Germinal center (tissue), 1 donor: ENCODE measurements at regions not wholly inside any gene's neighbourhood (a gene's known extent, or its start where the extent isn't known, plus 50 kb on each side); places are given as distances from the start of the nearest gene placed in this dataset.
"Not testable (repeated sequence)": the region's sequence is repeated elsewhere in the genome, so short reads cannot be mapped to it uniquely, and the experiment has no call there.

Source experiments
- DNase-seq: peaks from one replicate; pipeline ENCODE4 v3.0.0; 2012; ENCODE audit warnings: mixed read lengths, low spot score

DNA sequence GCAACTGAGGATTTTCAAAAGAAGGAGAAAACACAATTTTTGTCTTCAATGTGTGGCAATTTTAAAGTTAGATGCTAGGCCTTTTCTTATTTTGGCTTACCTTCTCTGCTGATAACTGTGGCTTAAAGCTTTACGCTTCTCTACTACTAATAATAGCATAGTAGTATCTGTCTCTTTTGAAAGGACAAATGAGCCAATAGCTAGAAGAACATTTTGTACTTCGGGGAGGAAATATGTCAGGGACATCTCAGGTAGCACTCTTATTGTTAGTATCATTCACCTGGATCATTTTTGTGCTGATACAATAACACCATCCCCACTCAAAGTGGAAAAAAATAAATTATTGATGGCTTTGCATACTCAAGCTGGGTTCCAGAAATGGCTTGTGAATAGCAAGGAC, 586.1 kb upstream of the TBL1XR1 start:
- DNase-seq = no peak

DNA sequence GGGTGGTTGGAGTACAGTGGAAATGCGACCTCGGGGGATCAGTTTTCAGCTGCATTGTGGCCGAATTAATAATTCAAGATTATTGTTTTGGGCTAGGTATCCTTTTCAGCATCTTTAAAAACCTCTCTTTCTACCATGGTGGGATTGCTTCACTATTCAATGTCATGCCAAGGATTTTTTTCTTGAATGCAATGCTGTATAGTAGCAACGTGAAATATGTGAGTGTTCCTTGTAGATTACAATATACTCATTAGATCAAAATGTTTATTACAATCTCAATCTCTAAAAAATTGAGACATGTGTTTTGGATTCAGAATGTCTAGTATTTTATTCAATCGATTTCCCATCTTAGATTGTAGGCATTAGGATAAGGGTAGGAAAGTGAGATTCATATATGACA, 586.5 kb upstream of the TBL1XR1 start:
- no peak for DNase-seq

DNA sequence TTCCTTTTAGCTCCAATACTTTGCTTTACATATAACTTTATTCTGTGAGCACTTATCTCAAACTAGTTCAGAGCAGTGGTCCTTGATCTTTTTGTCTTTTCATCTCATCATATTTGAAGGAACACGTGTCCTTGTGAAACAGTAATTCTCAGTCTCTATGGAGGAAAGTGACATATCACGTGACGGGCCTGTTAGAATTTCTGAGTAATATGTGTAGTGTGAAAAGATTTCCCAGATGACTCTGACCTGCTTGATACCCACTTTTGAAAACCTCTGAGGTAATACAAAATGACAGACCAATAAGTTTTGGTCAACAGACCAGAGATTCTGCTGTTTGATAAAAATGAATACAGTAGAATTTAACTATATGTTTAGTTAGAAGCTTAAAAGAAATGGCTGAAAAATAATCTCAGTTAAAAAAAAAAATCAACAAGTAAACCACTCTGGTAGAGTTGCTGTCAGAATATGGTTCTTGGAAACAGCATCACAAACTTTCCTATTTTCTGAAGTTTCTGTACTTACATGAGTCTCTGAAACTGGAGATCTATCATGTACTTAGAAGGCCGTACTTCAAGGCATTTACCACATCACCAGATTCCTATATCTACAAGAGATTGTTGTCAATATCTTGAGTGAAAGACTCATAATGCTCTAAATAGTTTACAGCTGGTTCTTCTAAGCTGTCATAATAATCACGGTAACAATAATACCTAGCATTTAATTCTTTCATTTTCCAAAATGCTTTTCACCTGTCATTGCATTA, 590.2 kb upstream of the TBL1XR1 start:
- no peak for DNase-seq

DNA sequence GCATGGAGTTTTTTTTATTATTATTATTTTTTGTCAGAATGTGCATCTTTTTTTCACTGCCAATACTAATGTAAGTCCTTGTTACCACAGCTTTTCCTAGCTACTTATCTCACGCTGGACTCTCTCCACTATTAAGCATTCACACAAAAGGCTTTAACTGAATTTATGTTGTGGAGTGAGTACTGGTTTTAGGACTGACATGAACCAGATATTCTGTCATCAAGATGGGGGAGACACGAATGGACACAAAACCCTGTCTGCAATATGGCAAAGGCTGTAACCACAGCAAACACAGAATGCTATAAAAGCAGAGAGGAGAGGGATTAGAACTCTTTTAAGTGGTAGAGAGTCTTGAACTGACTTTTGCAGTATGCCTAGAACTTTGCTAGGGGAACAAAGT, 592.2 kb upstream of the TBL1XR1 start:
- no peak for DNase-seq

DNA sequence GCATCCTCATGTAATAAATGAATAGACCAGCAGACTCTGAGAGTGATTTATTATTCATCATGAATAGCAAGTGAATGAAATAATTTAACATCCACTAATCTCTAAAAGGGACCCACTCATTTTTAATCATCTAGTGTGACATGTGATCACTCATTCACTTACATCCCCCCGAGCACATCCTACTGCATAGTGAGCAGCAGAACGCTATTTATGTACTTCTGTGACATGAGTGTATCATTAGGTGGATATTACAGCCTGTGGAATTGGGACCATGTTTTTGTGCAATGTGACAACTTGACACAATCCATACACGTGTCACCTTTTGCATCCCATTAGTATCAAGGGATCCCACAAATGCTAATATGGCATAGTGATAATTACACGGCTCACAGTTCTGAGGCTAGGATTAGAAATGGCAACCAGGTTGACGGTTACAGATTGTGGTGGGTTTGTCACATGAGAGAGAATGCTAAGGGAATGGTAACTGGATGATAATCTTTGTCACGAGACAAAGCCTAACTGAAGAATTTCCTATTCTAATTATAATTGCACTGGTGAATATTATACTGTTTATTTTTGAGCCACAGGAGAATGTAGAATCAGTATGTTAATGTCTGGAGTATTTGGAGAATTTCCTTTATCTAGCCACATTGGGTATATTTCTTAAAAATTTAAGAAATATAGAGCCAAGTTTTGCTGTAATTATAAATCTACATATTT, 595.2 kb upstream of the TBL1XR1 start:
- DNase-seq = no peak

DNA sequence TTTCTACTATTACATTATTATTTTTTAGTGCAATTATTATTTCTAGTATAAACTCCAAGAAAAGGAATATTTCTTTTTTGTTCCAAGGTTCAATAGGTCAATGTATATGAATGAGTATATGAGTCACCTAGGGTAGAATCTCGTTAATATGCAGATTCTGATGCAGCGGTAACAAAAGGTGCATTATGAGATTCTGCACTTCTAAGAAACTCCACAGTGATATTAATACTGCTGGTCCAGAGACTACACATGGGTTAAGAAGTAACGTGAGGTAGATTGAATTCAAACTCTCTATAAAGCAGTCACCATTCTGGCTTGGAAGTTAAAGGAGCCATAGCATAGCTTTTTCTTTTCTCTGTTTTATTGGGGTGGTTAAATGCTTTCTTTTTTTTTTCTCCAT, 596.2 kb upstream of the TBL1XR1 start:
- DNase-seq = no peak

DNA sequence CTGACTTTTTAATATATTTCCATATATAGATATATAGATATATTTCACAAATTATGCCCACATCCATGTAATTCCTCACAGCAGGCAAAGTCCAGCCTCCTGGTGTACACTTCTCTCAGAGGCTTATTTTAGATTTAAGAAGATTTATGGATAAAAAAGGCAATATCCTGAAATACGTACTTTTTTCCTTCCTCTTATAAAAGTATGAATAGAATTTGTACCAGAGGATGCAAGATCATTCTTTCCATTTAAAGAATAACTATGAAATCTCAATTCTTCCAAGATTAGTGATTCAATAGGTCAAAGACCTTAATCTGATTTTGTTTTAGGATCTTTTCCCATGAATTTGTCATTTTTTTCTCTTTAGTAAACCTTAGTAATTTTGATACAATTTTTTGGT, 597.9 kb upstream of the TBL1XR1 start:
- no peak for DNase-seq

DNA sequence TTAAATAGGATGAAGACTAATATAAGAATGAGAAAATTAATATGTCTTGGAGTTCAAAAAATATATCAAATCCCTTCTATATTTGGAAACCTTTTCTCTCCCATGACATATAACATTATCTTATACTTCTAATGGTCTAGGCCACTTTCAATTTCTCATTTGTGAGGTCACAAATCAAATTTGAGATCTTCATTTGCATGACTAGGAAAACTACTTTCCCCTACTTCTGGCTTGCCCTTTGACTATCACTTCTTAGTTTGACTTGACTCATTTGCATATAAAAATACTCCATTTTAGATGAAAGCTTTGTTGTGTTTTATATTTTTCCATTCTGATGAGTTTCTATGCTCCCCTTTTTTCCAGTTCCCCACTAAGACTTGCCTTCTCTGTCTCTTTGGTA, 598.6 kb upstream of the TBL1XR1 start:
- no peak for DNase-seq

DNA sequence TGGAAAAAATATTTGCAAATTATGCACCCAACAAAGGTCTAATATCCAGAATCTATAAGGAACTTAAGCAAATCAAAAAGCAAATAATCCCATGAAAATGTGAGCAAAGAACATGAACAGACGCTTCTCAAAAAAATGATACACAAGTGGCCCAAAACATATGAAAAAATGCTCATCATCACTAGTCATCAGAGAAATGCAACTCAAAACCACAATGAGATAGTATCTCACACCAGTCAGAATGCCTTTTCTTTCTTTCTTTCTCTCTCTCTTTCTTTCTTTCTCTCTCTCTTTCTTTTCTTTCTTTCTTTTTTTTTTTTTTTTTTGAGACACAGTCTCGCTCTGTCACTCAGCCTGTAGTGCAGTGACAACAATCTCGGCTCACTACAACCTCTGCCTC, 602.9 kb upstream of the TBL1XR1 start:
- not testable (repeated sequence) for DNase-seq

DNA sequence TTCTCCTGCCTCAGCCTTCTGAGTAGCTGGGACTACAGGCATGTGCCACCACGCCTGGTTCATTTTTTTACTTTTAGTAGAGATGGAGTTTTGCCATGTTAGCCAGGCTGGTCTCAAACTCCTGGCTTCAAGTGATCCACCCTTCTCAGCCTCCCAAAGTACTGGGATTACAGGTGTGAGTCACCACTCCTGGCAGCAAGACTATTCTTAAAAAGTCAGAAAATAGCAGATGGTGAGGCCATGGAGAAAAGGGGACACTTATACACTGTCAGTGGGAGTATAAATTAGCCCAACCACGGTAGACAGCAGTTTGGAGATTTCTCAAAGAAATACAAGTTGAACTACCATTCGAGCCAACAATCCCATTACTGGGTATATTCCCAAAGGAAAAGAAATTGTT, 603.3 kb upstream of the TBL1XR1 start:
- no peak for DNase-seq

DNA sequence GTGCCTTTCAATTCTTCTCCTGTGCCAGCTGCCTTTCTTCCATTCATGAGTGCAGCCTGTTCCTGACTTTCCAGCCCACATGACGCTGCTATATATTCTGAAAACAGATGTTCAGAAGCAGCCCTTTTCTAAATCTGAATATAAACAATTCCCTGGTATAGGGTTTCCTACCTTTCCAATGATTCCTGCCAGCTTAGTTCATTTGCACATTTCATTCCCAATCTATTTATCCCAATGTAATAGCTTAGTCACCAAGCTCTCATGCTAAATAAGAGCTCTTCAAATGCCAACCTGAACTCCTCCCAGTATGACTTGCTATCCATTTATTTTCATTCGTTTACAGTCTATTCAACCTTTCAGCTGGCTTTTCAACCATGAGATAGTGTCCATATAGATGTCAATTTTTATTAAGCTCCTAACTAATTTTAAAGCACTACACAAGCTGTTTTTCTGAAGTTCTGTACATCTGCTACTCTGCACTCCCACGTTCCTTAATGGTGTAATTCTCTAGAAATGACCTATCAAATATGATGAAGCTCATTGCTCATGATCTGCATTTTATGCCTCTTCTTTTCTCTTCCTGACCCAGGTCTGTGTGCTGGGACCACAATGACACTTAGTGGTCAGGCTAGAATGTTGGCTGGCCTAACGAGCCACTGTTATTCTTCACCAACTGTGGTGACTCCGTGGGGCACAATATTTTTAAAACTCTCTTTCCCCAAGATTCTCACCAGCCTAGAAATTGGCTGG, 605.0 kb upstream of the TBL1XR1 start:
- no peak for DNase-seq

DNA sequence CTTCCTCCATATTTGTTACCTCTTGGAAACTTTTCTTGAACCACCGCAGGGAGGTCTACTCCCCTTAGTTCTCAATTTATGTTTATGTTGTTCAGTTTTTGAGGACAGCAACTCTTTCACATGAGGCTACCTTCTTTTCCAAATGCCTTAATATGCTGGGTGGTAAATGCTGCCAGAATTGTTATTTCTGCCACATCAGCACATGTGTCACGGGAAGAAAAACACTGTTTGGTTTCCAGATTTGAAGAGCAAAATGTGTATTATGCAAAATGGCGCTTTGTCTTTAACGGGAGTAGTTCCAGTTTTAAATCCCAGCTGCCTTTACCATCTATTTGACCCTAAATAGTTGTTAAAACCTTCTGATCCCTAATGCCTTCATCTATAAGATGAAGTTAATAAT, 606.2 kb upstream of the TBL1XR1 start:
- no peak for DNase-seq

DNA sequence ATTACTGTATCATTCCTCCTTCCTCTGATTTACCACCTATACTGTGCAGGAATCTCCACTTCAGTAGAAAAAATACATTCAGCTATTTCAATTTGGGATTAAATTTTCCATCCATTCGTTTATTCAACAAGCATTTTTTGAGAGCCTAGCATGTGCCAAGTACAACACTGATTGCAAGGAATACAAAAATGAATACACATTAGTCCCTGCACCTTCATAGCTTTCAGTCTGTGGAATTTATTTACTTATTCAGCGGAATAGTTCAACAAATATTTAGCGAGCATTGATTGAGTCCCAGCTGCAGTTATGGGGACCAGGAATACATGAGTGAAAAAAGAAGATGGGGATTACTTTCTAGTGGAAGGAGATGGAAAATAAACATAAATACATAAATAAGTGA, 606.8 kb upstream of the TBL1XR1 start:
- no peak for DNase-seq

DNA sequence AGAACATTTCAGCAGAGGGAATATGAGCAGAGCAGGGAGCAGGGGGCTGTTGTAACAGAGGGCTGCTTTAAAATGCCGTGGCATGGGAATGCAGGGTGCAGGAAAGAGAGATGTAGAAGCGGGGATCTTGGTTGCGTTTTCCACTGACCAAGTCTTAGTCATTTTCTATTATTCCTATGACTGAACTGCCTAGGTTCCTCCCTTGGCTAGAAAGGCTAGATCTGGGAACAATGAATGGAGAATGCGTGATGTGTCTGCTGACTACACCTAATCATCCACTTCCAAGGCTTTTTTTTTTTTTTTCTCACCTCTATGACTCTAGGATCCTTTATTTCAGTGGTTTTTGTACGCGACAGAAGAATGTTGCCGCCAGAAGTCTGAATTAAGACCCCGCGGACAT, 607.4 kb upstream of the TBL1XR1 start:
- no peak for DNase-seq

DNA sequence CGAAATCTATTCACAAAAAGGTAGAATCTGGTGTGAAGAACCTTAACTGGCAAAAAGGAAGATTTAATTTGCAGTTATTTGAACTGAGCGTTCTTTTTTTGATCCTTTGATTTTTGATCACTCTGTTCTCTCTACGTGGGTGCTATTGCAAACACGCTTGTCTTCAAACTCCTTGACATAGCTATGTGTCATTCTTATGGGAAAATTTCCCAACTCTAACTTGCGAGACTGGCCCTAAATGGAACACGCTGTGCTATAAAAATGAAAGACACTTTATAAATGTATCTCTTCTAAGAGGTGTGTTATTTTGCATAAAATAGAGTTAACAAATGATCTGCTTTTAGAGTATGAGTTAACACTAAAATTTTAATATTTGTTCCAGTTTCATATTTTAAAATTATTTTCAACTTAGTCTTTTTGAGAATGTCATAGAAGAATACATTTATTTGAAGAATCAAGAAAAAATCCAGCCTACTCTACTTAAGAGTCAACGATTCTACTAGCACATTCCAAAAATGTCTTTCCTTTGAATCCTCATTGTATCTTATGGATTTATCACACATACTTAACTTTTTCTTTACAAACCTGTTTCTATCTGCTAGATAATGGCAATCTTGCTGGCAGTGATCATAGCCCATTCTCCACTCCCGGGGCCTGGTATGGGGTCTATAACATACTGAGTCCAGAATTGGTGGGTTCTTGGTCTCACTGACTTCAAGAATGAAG, 610.0 kb upstream of the TBL1XR1 start:
- no peak for DNase-seq

DNA sequence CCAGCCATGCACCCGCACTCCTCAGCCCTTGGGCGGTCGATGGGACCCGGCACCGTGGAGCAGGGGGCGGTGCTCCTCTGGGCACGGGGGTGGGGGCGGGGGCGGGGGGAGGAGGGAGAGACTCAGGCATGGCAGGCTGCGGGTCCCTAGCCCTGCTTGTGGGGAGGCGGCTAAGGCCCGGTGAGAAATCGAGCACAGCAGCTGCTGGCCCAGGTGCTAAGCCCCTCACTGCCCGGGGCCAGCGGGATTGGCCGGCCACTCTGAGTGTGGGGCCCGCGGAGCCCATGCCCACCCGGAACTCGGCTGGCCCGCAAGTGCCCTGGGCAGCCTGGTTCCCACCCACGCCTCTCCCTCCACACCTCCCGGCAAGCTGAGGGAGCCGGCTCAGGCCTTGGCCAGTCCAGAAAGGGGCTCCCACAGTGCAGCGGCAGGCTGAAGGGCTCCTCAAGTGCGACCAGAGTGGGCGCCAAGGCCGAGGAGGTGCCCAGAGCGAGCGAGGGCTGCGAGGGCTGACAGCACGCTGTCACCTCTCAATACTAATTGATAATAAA, 611.7 kb upstream of the TBL1XR1 start:
- not testable (repeated sequence) for DNase-seq

DNA sequence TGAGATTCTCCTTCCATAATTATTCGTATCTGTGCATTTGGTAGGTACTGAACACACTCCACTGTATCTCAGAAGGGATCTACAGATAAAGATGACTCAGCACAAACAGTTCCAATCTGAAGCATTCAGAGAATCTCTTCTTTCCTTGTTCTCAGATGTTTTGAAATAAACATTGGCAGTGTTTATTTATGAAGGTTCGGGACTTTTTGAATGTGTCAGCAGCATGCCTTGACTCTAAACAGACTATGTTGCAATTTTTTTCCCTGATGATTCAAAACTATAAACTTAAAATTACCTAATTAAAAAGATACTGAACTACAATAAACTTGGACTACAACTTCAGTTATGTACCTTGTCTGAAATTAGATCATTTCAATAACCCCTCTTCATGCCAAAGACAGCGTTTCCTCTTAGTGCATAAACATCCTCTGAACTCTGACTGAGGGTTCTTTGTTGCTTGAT, 612.9 kb upstream of the TBL1XR1 start:
- DNase-seq = no peak

DNA sequence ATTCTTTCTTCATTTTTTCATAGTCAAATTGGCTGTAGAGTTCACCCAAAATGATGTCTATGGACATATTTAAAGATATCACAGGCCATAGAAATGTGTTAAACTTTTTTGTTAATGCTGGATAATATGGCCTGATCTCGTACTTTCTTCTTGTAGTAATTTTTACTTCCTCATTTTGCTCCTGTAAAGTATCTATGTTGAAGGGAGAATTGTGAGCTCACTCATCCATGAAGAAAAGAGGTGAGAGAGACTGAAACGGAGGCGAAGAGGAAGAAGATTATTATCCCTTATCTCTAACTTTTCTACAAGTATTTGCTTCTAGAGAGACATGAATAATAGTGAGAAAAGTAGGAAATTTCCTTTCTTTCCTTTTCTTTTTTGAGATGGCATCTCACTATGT, 613.8 kb upstream of the TBL1XR1 start:
- peak; percentile 25 for DNase-seq

DNA sequence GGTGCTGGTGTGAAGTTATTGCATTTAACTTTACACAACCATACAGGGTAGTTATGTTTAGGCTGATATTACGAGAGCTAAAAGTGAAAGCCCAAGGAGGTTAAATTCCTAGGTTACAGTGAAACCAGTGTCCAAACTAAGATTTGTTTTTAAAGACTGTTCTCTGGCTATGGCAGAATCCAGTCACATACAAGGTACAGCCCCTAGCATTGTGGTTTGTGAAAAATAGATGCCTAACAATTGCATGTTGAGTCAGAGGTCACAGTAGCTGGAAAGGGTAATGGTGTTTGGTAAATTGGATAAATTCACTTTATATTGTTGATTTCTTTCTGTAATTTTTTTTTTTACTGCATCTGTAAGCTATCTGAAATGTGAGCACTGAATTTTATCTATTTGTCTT, 614.6 kb upstream of the TBL1XR1 start:
- DNase-seq = no peak

DNA sequence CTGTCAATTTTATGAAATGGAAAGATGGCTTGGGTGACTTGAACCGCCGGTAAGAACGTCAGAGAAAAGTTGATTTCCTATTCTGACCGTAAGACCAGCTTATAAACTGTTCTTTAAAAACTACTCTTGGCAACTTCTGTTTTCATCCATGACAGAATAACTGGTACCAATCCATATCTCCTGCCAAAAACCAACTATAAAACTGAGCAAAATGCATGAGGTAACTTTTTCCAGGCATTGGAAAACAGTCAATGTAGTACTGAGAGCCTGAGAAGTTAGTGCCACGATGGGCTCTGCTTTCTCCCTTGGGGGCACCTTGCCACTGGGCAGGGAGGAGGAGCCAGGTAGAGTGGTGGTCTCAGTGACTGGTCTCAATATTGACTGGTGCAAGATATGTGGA, 615.2 kb upstream of the TBL1XR1 start:
- DNase-seq = no peak

DNA sequence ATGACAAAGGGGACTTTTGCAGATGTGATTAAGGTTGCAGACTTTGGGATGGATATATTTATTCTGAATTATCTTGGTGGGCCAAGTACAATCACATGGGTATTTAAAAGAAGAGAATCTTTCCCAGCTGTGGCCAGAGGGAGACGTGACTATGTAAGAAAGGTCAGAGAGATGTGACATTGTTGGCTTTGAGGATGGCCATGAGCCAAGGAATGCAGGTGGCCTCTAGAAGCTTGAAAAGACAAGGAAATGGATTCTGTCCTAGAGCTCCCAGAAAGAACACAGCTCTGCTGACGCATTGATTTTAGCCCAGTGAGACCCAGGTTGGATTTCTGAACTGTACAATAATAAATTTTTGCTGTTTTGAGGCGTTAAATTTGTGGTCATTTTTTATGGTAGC, 616.0 kb upstream of the TBL1XR1 start:
- DNase-seq = no peak

DNA sequence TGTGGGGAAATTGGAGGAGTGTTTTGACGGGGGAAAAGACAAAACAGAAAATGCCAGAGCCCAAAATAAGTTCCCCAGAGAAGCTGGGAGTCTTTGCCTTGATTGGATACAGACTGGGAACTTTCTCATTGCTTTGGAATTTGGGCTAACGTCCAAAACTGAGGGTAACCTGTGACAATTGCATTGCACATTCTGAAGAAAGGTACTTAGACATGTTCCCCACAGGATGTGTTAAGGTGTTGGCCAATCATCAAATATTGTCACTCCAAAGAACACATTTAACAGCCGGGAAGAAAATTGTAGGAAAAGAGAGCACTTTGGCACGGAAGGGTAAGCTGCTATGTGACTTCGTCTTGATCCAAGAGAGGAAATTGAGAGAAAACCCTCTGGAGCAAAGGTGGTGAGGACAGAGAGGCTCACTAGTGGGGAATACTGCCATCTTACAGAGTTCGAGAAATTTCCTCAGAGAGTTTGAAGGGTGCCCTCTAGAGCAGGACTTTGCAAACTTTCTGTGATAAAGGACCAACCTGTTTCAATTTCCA, 619.5 kb upstream of the TBL1XR1 start:
- DNase-seq = no peak
